ENCODE measurements at regions not wholly inside any gene's neighbourhood (a gene's known extent, or its start where the extent isn't known, plus 50 kb on each side); places are given as distances from the start of the nearest gene placed in this dataset.

GRCh38 chr6:6824381-6824780 is 235.9 kb downstream of the LY86 start:
- TF ChIP-seq CTCF (IDR thresholded peaks at IDR 0.05) (no peak), ZFX (IDR thresholded peaks at IDR 0.05; ENCODE audit: borderline replicate concordance) (no peak)

Data from 22Rv1 (cell line).